PC-3 (cell line): ENCODE measurements at regions not wholly inside any gene's neighbourhood (a gene's known extent, or its start where the extent isn't known, plus 50 kb on each side); places are given as distances from the start of the nearest gene placed in this dataset.

ENCODE experiments used
- ATAC-seq: fragments of 200-7000 bp; cut with Tn5 transposase; 2 replicates; pipeline ENCODE4 v1.9.1; 2020; ENCODE audit warnings: mild to moderate bottlenecking, moderate library complexity
- BruUV-seq: library from RNA; stranded (reverse); fragments of 400-500 nt; replicated peaks from 2 replicates; lab custom pipeline; 2021; lab: Mats Ljungman, UMichigan
- CTCF ChIA-PET: fragments of 300-600 bp; sonication (Branson Sonifier 250); formaldehyde crosslinking; loops from one replicate; lab custom pipeline; 2022; ENCODE audit warnings: antibody characterized with exemption; lab: Charles Lee
- POLR2A ChIA-PET: fragments of 300-600 bp; sonication (Branson Sonifier 250); formaldehyde crosslinking; loops from one replicate; lab custom pipeline; 2022; ENCODE audit warnings: antibody characterized with exemption; ENCODE audit not compliant: unreplicated experiment; lab: Charles Lee
- DNase-seq: peaks from one replicate; pipeline ENCODE4 v3.0.0-alpha.2; 2015
- H2AFZ ChIP-seq: fragments of 300-600 bp; sonication (generic); 2 replicates; pipeline ENCODE4 v1.6.0; 2016; ENCODE audit warnings: antibody characterized with exemption, low read length
- H3F3A ChIP-seq: fragments of 300-600 bp; sonication (generic); one replicate; pipeline ENCODE4 v1.6.0; 2017; ENCODE audit warnings: antibody characterized with exemption, low read length, control low read depth, mild to moderate bottlenecking; ENCODE audit not compliant: unreplicated experiment
- H3K27ac ChIP-seq: fragments of 300-600 bp; sonication (generic); 2 replicates; pipeline ENCODE4 v1.5.1; 2016; ENCODE audit warnings: mild to moderate bottlenecking, low read length
- H3K27me3 ChIP-seq: fragments of 300-600 bp; sonication (generic); 2 replicates; pipeline ENCODE4 v1.6.1; 2016; ENCODE audit warnings: low read length, mixed read lengths
- H3K36me3 ChIP-seq: fragments of 300-600 bp; sonication (generic); 2 replicates; pipeline ENCODE4 v1.6.1; 2016; ENCODE audit warnings: low read depth, mixed run types, low read length, mixed read lengths
- H3K4me1 ChIP-seq: fragments of 300-600 bp; sonication (generic); 2 replicates; pipeline ENCODE4 v1.5.1; 2016; ENCODE audit warnings: low read length; ENCODE audit not compliant: insufficient read depth
- H3K4me2 ChIP-seq: fragments of 300-600 bp; sonication (generic); 2 replicates; pipeline ENCODE4 v1.6.0; 2016; ENCODE audit warnings: low read length
- H3K4me3 ChIP-seq: fragments of 300-600 bp; sonication (generic); 2 replicates; pipeline ENCODE4 v1.5.1; 2016; ENCODE audit warnings: mild to moderate bottlenecking, low read length, mixed read lengths
- H3K79me2 ChIP-seq: fragments of 300-600 bp; sonication (generic); 2 replicates; pipeline ENCODE4 v1.6.1; 2017; ENCODE audit warnings: low read length, mixed read lengths
- H3K9ac ChIP-seq: fragments of 300-600 bp; sonication (generic); 2 replicates; pipeline ENCODE4 v1.6.0; 2016; ENCODE audit warnings: mild to moderate bottlenecking, low read length
- H3K9me2 ChIP-seq: fragments of 300-600 bp; sonication (generic); replicated peaks from 2 replicates; pipeline ENCODE4 v1.6.1; 2016; ENCODE audit warnings: mixed run types, low read length, mixed read lengths
- H3K9me3 ChIP-seq: fragments of 300-600 bp; sonication (generic); 2 replicates; pipeline ENCODE4 v1.6.1; 2016; ENCODE audit warnings: low read length, mixed read lengths
- H4K20me1 ChIP-seq: fragments of 300-600 bp; sonication (generic); 2 replicates; pipeline ENCODE4 v1.6.1; 2016; ENCODE audit warnings: low read length, mixed read lengths
- EZH2 ChIP-seq: fragments of 300-600 bp; sonication (generic); IDR thresholded peaks from one replicate; pipeline ENCODE4 v1.6.1; 2017; ENCODE audit warnings: antibody characterized with exemption, mild to moderate bottlenecking, low read length; ENCODE audit not compliant: unreplicated experiment
- EZH2phosphoT487 ChIP-seq: fragments of 300-600 bp; sonication (generic); IDR thresholded peaks from 2 replicates; pipeline ENCODE4 v1.6.1; 2018; ENCODE audit warnings: mild to moderate bottlenecking, antibody characterized with exemption, low read length, borderline replicate concordance
- intact Hi-C: fragments of 100-400 bp; cut with micrococcal nuclease; formaldehyde crosslinking; loops from 2 replicates; pipeline ENCODE4 v1.9.0; 2023
- TF ChIP-seq, protein P1 (sequence below): fragments of 300-600 bp; sonication (generic); conservative IDR thresholded peaks from 2 replicates; pipeline ENCODE4 v1.5.1; 2017; ENCODE audit warnings: antibody characterized with exemption, low read depth, mild to moderate bottlenecking, low read length

- Histone ChIP-seq H3K27me3 (no peaks in the 10 kb centered on the region), H3K9me3 (no peaks in the 10 kb centered on the region), H3K9ac (no peak overlapping the region), H3K36me3 (no peaks in the 10 kb centered on the region), H3K9me2 (no peaks in the 10 kb centered on the region), H3K4me3 (no peak overlapping the region), H3K4me2 (no peak overlapping the region), H4K20me1 (peaks cover 49% of the 10 kb centered on the region), H3K79me2 (peaks cover 96% of the 10 kb centered on the region), H3F3A (no peaks in the 10 kb centered on the region), H3K27ac (no peak overlapping the region), H3K4me1 (no peaks in the 10 kb centered on the region), H2AFZ (no peak overlapping the region)
- POLR2A ChIA-PET = no interaction called here
- TF ChIP-seq EZH2 = no peak
- no peak for TF ChIP-seq EZH2phosphoT487
- TF ChIP-seq, protein P1, sequence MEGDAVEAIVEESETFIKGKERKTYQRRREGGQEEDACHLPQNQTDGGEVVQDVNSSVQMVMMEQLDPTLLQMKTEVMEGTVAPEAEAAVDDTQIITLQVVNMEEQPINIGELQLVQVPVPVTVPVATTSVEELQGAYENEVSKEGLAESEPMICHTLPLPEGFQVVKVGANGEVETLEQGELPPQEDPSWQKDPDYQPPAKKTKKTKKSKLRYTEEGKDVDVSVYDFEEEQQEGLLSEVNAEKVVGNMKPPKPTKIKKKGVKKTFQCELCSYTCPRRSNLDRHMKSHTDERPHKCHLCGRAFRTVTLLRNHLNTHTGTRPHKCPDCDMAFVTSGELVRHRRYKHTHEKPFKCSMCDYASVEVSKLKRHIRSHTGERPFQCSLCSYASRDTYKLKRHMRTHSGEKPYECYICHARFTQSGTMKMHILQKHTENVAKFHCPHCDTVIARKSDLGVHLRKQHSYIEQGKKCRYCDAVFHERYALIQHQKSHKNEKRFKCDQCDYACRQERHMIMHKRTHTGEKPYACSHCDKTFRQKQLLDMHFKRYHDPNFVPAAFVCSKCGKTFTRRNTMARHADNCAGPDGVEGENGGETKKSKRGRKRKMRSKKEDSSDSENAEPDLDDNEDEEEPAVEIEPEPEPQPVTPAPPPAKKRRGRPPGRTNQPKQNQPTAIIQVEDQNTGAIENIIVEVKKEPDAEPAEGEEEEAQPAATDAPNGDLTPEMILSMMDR = no peak
- ATAC-seq (no peak), DNase-seq (no peak)
- CTCF ChIA-PET = interaction anchor here (0.6 kb wide), 1 partner anchor 19 kb away, joined by 3 read pairs; no protein-coding TSS in a partner anchor
- intact Hi-C loops = loop anchor here (5.0 kb wide), 1 partner anchor 105 kb away; no protein-coding TSS in a partner anchor
- BruUV-seq = no TSS peak
Measured at GRCh38 chr3:72432246-72432645, 416.0 kb downstream of the SHQ1 start.

DNA sequence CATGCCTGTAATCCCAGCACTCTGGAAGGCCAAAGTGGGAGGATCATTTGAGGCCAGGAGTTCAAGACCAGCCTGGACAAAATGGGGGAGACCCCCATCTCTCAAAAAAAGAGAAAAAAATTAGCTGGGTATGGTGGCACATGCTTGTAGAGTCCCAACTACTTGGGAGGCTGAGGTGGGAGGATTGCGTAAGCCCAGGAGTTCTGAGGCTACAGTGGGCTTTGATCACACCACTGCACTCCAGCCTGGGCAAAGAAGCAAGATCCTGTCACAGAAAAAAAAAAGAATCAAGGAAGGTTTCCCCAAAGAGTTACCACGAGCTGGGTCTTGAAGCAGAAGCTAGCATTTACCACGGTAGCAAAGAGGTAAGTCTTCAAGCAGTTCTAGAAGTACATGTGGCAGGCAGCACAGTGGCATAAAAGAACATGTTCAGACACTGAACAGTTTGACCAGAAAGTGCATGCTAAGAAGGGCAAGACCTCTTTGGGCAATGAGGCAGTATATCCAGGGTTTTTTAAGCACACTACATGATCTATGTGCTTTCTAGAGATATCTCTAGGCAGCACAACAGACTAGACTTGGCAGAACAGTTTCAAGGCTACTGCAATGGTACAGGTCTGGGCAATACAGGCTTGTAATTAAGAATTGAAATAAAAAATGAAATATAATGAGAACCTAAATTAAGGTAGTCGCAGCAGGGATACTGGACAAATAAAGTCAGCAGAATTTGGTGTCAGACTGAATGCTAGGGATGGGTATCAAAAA, 418.5 kb downstream of the SHQ1 start:
- Histone ChIP-seq H3K4me1 (no peaks in the 10 kb centered on the region), H2AFZ (no peak overlapping the region), H3K79me2 (peaks cover 96% of the 10 kb centered on the region), H3K27ac (no peak overlapping the region), H3K4me2 (no peak overlapping the region), H3K9me2 (no peaks in the 10 kb centered on the region), H3F3A (no peaks in the 10 kb centered on the region), H3K4me3 (no peak overlapping the region), H3K27me3 (no peaks in the 10 kb centered on the region), H4K20me1 (peaks cover 59% of the 10 kb centered on the region), H3K9me3 (no peaks in the 10 kb centered on the region), H3K9ac (no peak overlapping the region), H3K36me3 (no peaks in the 10 kb centered on the region)
- ChIA-PET POLR2A (interaction anchor here (0.6 kb wide), 1 partner anchor 71 kb away, joined by 3 read pairs; no protein-coding TSS in a partner anchor), CTCF (no interaction called here)
- DNase-seq (no peak), ATAC-seq (no peak)
- intact Hi-C loops = loop anchor here (5.0 kb wide), 1 partner anchor 102 kb away; no protein-coding TSS in a partner anchor
- no TSS peak for BruUV-seq
- no peak for TF ChIP-seq EZH2phosphoT487
- TF ChIP-seq, protein P1 = no peak
- no peak for TF ChIP-seq EZH2

DNA sequence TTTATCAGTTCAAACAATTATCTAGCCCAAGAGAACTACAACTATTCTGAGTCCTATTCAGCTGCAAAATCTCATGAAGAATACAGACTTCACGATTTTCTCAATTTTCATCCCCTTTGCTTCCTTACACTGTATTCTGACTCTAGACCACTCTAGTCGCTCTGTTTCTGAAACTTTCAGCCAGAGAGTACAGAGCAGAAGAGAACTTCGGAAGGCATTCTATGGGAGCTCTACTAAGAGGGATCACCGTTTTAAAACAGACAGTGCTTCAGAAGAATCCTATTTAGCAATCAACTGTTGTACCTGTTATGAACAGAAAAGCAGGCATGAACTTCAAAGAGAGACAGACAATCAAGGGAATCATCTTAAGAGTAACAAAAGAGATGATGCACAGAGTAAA, 419.4 kb downstream of the SHQ1 start:
- H3K79me2 ChIP-seq = peaks cover 96% of the 10 kb centered on the region
- no peak overlapping the region for H3K4me2 ChIP-seq
- H2AFZ ChIP-seq = no peak overlapping the region
- CTCF ChIA-PET = no interaction called here
- no TSS peak for BruUV-seq
- H3K27me3 ChIP-seq = no peaks in the 10 kb centered on the region
- H3K4me3 ChIP-seq = no peak overlapping the region
- H3K27ac ChIP-seq = no peak overlapping the region
- POLR2A ChIA-PET = interaction anchor here (0.6 kb wide), 1 partner anchor 72 kb away, joined by 3 read pairs; no protein-coding TSS in a partner anchor
- H3K9me3 ChIP-seq = no peaks in the 10 kb centered on the region
- H3K9me2 ChIP-seq = no peaks in the 10 kb centered on the region
- H3K9ac ChIP-seq = no peak overlapping the region
- H3K36me3 ChIP-seq = no peaks in the 10 kb centered on the region
- H3F3A ChIP-seq = no peaks in the 10 kb centered on the region
- no peak for DNase-seq
- no peaks in the 10 kb centered on the region for H3K4me1 ChIP-seq
- ATAC-seq = no peak
- no peak for TF ChIP-seq EZH2
- intact Hi-C loops = no loop called here
- H4K20me1 ChIP-seq = peaks cover 64% of the 10 kb centered on the region
